H1 (cell line): ENCODE measurements at regions not wholly inside any gene's neighbourhood (a gene's known extent, or its start where the extent isn't known, plus 50 kb on each side); places are given as distances from the start of the nearest gene placed in this dataset.

Experiments used
- CTCF ChIA-PET: fragments of 300-600 bp; sonication (Branson Sonifier 250); formaldehyde crosslinking; loops from one replicate; lab custom pipeline; 2021; ENCODE audit not compliant: partially characterized antibody; lab: Charles Lee
- POLR2A ChIA-PET: fragments of 300-600 bp; sonication (Branson Sonifier 250); formaldehyde crosslinking; loops from one replicate; lab custom pipeline; 2021; ENCODE audit warnings: inconsistent platforms; ENCODE audit not compliant: partially characterized antibody; lab: Charles Lee
- DNase-seq, 2 experiments: peaks; one replicate each; pipeline versions ENCODE4 v3.0.0 to v3.0.0-alpha.2; 2010 to 2022; ENCODE audit warnings: low spot score in 2 of 2, low read depth in 1 of 2, mixed read lengths in 1 of 2
- FAIRE-seq: peaks from 2 replicates; lab custom pipeline; 2011; peaks lifted over from hg19 to GRCh38; lab: Jason Lieb, UNC
- H2AFZ ChIP-seq: 2 replicates; pipeline ENCODE4 v1.8.1; 2012; ENCODE audit warnings: low read length, inconsistent platforms
- H2AK5ac ChIP-seq: 2 replicates; pipeline ENCODE4 v1.6.1; 2013; ENCODE audit warnings: low read depth, low read length
- H2BK120ac ChIP-seq: replicated peaks from 2 replicates; pipeline ENCODE3; 2013; ENCODE audit warnings: low read depth, low read length, inconsistent platforms
- H2BK12ac ChIP-seq: 2 replicates; pipeline ENCODE4 v1.6.1; 2013; ENCODE audit warnings: low read depth, low read length
- H2BK15ac ChIP-seq: 2 replicates; pipeline ENCODE4 v1.6.1; 2013; ENCODE audit warnings: low read length
- H2BK20ac ChIP-seq: 2 replicates; pipeline ENCODE4 v1.6.1; 2013; ENCODE audit warnings: low read length
- H2BK5ac ChIP-seq: 2 replicates; pipeline ENCODE4 v1.6.1; 2013; ENCODE audit warnings: low read depth, low read length
- H3K14ac ChIP-seq: 2 replicates; pipeline ENCODE4 v1.6.1; 2013; ENCODE audit warnings: inconsistent platforms; ENCODE audit not compliant: insufficient read length
- H3K18ac ChIP-seq: 2 replicates; pipeline ENCODE4 v1.6.1; 2013; ENCODE audit warnings: low read length; ENCODE audit errors: extremely low read depth
- H3K23ac ChIP-seq: 2 replicates; pipeline ENCODE4 v1.6.1; 2013; ENCODE audit warnings: inconsistent platforms; ENCODE audit not compliant: insufficient read length
- H3K23me2 ChIP-seq: 2 replicates; pipeline ENCODE4 v1.6.1; 2013; ENCODE audit warnings: low read depth, low read length
- H3K27ac ChIP-seq: 2 replicates; pipeline ENCODE4 v1.6.1; 2011; ENCODE audit warnings: low read depth, low read length, inconsistent platforms
- H3K27me3 ChIP-seq, 4 experiments: replicated peaks in 1 of 4; 1 replicate in 1 of 4; 2 replicates in 3 of 4; pipeline versions ENCODE4 v1.6.1 to v1.8.1; 2011 to 2013; ENCODE audit warnings: low read length in 3 of 4, mild to moderate bottlenecking in 3 of 4, inconsistent platforms in 2 of 4, mixed read lengths in 2 of 4, moderate library complexity in 1 of 4; ENCODE audit not compliant: control insufficient read depth in 3 of 4, insufficient read depth in 3 of 4; ENCODE audit errors: extremely low read depth in 1 of 4
- H3K36me3 ChIP-seq, 4 experiments: 2 replicates each; pipeline versions ENCODE4 v1.6.1 to v1.8.1; 2011 to 2013; ENCODE audit warnings: mild to moderate bottlenecking in 4 of 4, low read length in 3 of 4, moderate library complexity in 2 of 4, control low read depth in 1 of 4, inconsistent platforms in 1 of 4; ENCODE audit not compliant: insufficient read depth in 4 of 4, control insufficient read depth in 2 of 4
- H3K4ac ChIP-seq: replicated peaks from 2 replicates; pipeline ENCODE3; 2013; ENCODE audit warnings: low read length, low read depth, mixed read lengths, inconsistent platforms; ENCODE audit not compliant: insufficient read length
- H3K4me1 ChIP-seq, 4 experiments: replicated peaks in 1 of 4; 1 replicate in 1 of 4; 2 replicates in 3 of 4; pipeline versions ENCODE4 v1.6.1 to v1.8.1; 2011 to 2013; ENCODE audit warnings: low read length in 3 of 4, inconsistent platforms in 2 of 4, mixed read lengths in 1 of 4; ENCODE audit not compliant: insufficient read depth in 4 of 4, control insufficient read depth in 3 of 4
- H3K4me2 ChIP-seq, 2 experiments: 2 replicates each; pipeline versions ENCODE4 v1.6.1 to v1.8.1; 2011 to 2013; ENCODE audit warnings: low read depth in 2 of 2, low read length in 2 of 2, control low read depth in 1 of 2, inconsistent platforms in 1 of 2, mild to moderate bottlenecking in 1 of 2; ENCODE audit not compliant: insufficient read depth in 1 of 2
- H3K4me3 ChIP-seq, 4 experiments: fragments of 200-600, 300-600 bp in 1 of 4; sonication (generic), shearing (Covaris generic), sonication (Bioruptor Twin) in 1 of 4; 2 replicates each; pipeline versions ENCODE4 v1.5.1 to v1.8.1; 2011 to 2016; ENCODE audit warnings: low read length in 4 of 4, low read depth in 3 of 4, control low read depth in 2 of 4, inconsistent platforms in 2 of 4, mild to moderate bottlenecking in 2 of 4, mixed read lengths in 1 of 4, moderate library complexity in 1 of 4; ENCODE audit not compliant: insufficient read depth in 2 of 4; ENCODE audit errors: extremely low read depth in 1 of 4
- H3K56ac ChIP-seq: replicated peaks from 2 replicates; pipeline ENCODE3; 2013; ENCODE audit warnings: low read depth, mild to moderate bottlenecking, mixed read lengths, low read length, inconsistent platforms; ENCODE audit not compliant: insufficient read length
- H3K79me1 ChIP-seq: 2 replicates; pipeline ENCODE4 v1.6.1; 2013; ENCODE audit warnings: low read depth, low read length, control low read depth
- H3K79me2 ChIP-seq, 2 experiments: 2 replicates each; pipeline versions ENCODE4 v1.6.1 to v1.8.1; 2012 to 2013; ENCODE audit warnings: low read length in 2 of 2, mild to moderate bottlenecking in 2 of 2, inconsistent platforms in 1 of 2; ENCODE audit not compliant: insufficient read depth in 2 of 2, control insufficient read depth in 1 of 2
- H3K9ac ChIP-seq, 4 experiments: replicated peaks in 1 of 4; 1 replicate in 1 of 4; 2 replicates in 3 of 4; pipeline versions ENCODE4 v1.6.1 to v1.8.1; 2011 to 2013; ENCODE audit warnings: low read depth in 3 of 4, low read length in 3 of 4, control low read depth in 2 of 4, mild to moderate bottlenecking in 2 of 4, moderate library complexity in 2 of 4, inconsistent platforms in 1 of 4; ENCODE audit errors: extremely low read depth in 1 of 4
- H3K9me3 ChIP-seq, 2 experiments: 2 replicates each; pipeline versions ENCODE4 v1.6.1 to v1.8.1; 2012 to 2013; ENCODE audit warnings: mild to moderate bottlenecking in 2 of 2, moderate library complexity in 2 of 2, control low read depth in 1 of 2, inconsistent platforms in 1 of 2, low read depth in 1 of 2, low read length in 1 of 2, mixed read lengths in 1 of 2; ENCODE audit not compliant: insufficient read depth in 2 of 2
- H4K20me1 ChIP-seq, 2 experiments: replicated peaks in 1 of 2; 2 replicates each; pipeline versions ENCODE3 to v1.8.1; 2011 to 2013; ENCODE audit warnings: inconsistent platforms in 2 of 2, low read length in 2 of 2, mild to moderate bottlenecking in 1 of 2; ENCODE audit not compliant: insufficient read depth in 2 of 2, control insufficient read depth in 1 of 2
- H4K5ac ChIP-seq: 2 replicates; pipeline ENCODE4 v1.6.1; 2013; ENCODE audit warnings: low read length, low read depth, mixed read lengths, inconsistent platforms; ENCODE audit not compliant: insufficient read length
- H4K8ac ChIP-seq: 2 replicates; pipeline ENCODE4 v1.8.0; 2013; ENCODE audit warnings: mild to moderate bottlenecking, moderate library complexity, low read length, inconsistent platforms; ENCODE audit not compliant: insufficient read depth; ENCODE audit errors: extremely low read depth
- H4K91ac ChIP-seq: replicated peaks from 2 replicates; pipeline ENCODE3; 2013; ENCODE audit warnings: low read length, mixed read lengths, inconsistent platforms; ENCODE audit not compliant: insufficient read length
- BCL11A ChIP-seq, 2 experiments: IDR thresholded peaks; one replicate each; pipeline ENCODE4 v1.6.1; 2011; ENCODE audit warnings: low read depth in 2 of 2, low read length in 2 of 2, mild to moderate bottlenecking in 2 of 2
- CBX8 ChIP-seq: fragments of 300-800, 300-1000 bp; sonication (generic); IDR thresholded peaks from 2 replicates; pipeline ENCODE4 v1.7.1; 2016; ENCODE audit warnings: low read depth, low read length, borderline replicate concordance
- MAX ChIP-seq: IDR thresholded peaks from 2 replicates; pipeline ENCODE4 v1.6.1; 2012; ENCODE audit warnings: inconsistent platforms
- POLR2AphosphoS5 ChIP-seq: IDR thresholded peaks from 2 replicates; pipeline ENCODE4 v1.6.1; 2011; ENCODE audit warnings: low read depth, low read length
- SAP30 ChIP-seq: fragments of 300-600 bp; sonication (generic); IDR thresholded peaks from 2 replicates; pipeline ENCODE4 v1.7.1; 2012; ENCODE audit warnings: low read length, moderate library complexity, mild to moderate bottlenecking, inconsistent platforms; ENCODE audit not compliant: insufficient read depth, insufficient replicate concordance
- SIN3A ChIP-seq, 2 experiments: IDR thresholded peaks in 1 of 2; conservative IDR thresholded peaks in 1 of 2; 2 replicates each; pipeline ENCODE4 v1.6.1; 2011 to 2012; ENCODE audit warnings: low read length in 2 of 2, improper control_type of control experiment in 1 of 2, low read depth in 1 of 2, mild to moderate bottlenecking in 1 of 2
- SP4 ChIP-seq: IDR thresholded peaks from 2 replicates; pipeline ENCODE4 v1.6.1; 2012; ENCODE audit warnings: low read length, inconsistent platforms
- WGBS, 2 experiments: shearing (Covaris generic) in 1 of 2; methylation state at CpG; one replicate each; pipeline versions ENCODE4 v1.1.6 to v1.1.7; 2013 to 2015; ENCODE audit warnings: low lambda C conversion rate in 2 of 2, mixed read lengths in 2 of 2, inconsistent platforms in 1 of 2, low coverage in 1 of 2, missing lambda C conversion rate in 1 of 2; ENCODE audit not compliant: insufficient replicate concordance in 2 of 2, insufficient coverage in 1 of 2, insufficient read length in 1 of 2; ENCODE audit errors: extremely low coverage in 1 of 2, missing lambda C conversion rate in 1 of 2; 5-methylcytosine and 5-hydroxymethylcytosine counted together
- TF ChIP-seq, protein P1 (sequence below), 3 experiments: IDR thresholded peaks; 1 replicate in 2 of 3; 2 replicates in 1 of 3; pipeline versions ENCODE4 v1.5.1 to v1.6.1; 2011; ENCODE audit warnings: low read length in 3 of 3, mild to moderate bottlenecking in 3 of 3, inconsistent platforms in 2 of 3, low read depth in 1 of 3, moderate library complexity in 1 of 3; ENCODE audit not compliant: insufficient read depth in 1 of 3; ENCODE audit errors: control extremely low read depth in 1 of 3
- TF ChIP-seq, protein P2 (sequence below): IDR thresholded peaks from 2 replicates; pipeline ENCODE4 v1.6.1; 2012; ENCODE audit warnings: inconsistent platforms

GRCh38 chrX:148298737-148299136 is 201.7 kb upstream of the AFF2 start:
- H3K27ac ChIP-seq: no peak overlapping the region
- no peak overlapping the region for H4K91ac ChIP-seq
- ChIA-PET POLR2A (no interaction called here), CTCF (no interaction called here)
- H3K36me3 ChIP-seq: no peaks in the 10 kb centered on the region
- FAIRE-seq: no peak
- 100% methylated on average over 2 of the region's 2 CpGs; no CpG with 5 or more reads in 1 of the 2 experiments for WGBS, 2 experiments
- no peak overlapping the region for H2BK15ac ChIP-seq
- no peaks in the 10 kb centered on the region for H3K79me1 ChIP-seq
- no peak overlapping the region for H3K9ac ChIP-seq
- H2BK12ac ChIP-seq: no peak overlapping the region
- H2AK5ac ChIP-seq: no peak overlapping the region
- no peak overlapping the region for H3K23ac ChIP-seq
- H4K20me1 ChIP-seq: no peaks in the 10 kb centered on the region
- H3K14ac ChIP-seq: no peak overlapping the region
- H3K4me3 ChIP-seq: no peak overlapping the region
- no peak for DNase-seq
- H3K79me2 ChIP-seq: no peaks in the 10 kb centered on the region
- no peak overlapping the region for H2BK5ac ChIP-seq
- H3K27me3 ChIP-seq: no peaks in the 10 kb centered on the region
- no peak overlapping the region for H4K5ac ChIP-seq
- H3K4me1 ChIP-seq: no peaks in the 10 kb centered on the region
- no peak overlapping the region for H2BK120ac ChIP-seq
- H2AFZ ChIP-seq: no peak overlapping the region
- no peak overlapping the region for H3K4me2 ChIP-seq
- no peak overlapping the region for H3K18ac ChIP-seq
- H2BK20ac ChIP-seq: no peak overlapping the region
- no peak overlapping the region for H3K4ac ChIP-seq
- H3K23me2 ChIP-seq: no peaks in the 10 kb centered on the region
- H3K9me3 ChIP-seq: no peaks in the 10 kb centered on the region
- no peak overlapping the region for H4K8ac ChIP-seq
- H3K56ac ChIP-seq: no peak overlapping the region
- TF ChIP-seq, protein P1, sequence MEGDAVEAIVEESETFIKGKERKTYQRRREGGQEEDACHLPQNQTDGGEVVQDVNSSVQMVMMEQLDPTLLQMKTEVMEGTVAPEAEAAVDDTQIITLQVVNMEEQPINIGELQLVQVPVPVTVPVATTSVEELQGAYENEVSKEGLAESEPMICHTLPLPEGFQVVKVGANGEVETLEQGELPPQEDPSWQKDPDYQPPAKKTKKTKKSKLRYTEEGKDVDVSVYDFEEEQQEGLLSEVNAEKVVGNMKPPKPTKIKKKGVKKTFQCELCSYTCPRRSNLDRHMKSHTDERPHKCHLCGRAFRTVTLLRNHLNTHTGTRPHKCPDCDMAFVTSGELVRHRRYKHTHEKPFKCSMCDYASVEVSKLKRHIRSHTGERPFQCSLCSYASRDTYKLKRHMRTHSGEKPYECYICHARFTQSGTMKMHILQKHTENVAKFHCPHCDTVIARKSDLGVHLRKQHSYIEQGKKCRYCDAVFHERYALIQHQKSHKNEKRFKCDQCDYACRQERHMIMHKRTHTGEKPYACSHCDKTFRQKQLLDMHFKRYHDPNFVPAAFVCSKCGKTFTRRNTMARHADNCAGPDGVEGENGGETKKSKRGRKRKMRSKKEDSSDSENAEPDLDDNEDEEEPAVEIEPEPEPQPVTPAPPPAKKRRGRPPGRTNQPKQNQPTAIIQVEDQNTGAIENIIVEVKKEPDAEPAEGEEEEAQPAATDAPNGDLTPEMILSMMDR (IDR thresholded peaks at IDR 0.05; ENCODE audit: control extremely low read depth in 1 of 3, insufficient read depth in 1 of 3, low read depth in 1 of 3, low read length in 3 of 3): no peak
- TF ChIP-seq BCL11A (IDR thresholded peaks at IDR 0.05; ENCODE audit: low read depth in 2 of 2, low read length in 2 of 2) (no peak), SAP30 (no peak), POLR2AphosphoS5 (no peak), SP4 (no peak), MAX (no peak), SIN3A (conservative IDR thresholded peaks at IDR 0.05 in 1 of 2, IDR thresholded peaks at IDR 0.05 in 1 of 2; ENCODE audit: low read depth in 1 of 2, low read length in 2 of 2) (no peak), CBX8 (no peak)
- TF ChIP-seq, protein P2, sequence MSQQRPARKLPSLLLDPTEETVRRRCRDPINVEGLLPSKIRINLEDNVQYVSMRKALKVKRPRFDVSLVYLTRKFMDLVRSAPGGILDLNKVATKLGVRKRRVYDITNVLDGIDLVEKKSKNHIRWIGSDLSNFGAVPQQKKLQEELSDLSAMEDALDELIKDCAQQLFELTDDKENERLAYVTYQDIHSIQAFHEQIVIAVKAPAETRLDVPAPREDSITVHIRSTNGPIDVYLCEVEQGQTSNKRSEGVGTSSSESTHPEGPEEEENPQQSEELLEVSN: no peak
